ENCODE measurements at regions not wholly inside any gene's neighbourhood (a gene's known extent, or its start where the extent isn't known, plus 50 kb on each side); places are given as distances from the start of the nearest gene placed in this dataset.

- DNase-seq (ENCODE audit: low read depth): no peak
These were observed 118.4 kb upstream of the NABP1 start for GRCh38 chr2:191559569-191559968.

GRCh38 chr2:191560411-191560980, 117.4 kb upstream of the NABP1 start:
- DNase-seq (ENCODE audit: low read depth): no peak

- DNase-seq (ENCODE audit: low read depth): no peak
These were observed 112.8 kb upstream of the NABP1 start for GRCh38 chr2:191565120-191565519.

GRCh38 chr2:191565647-191566198, 112.2 kb upstream of the NABP1 start:
- DNase-seq (ENCODE audit: low read depth): no peak

GRCh38 chr2:191566344-191566743, 111.6 kb upstream of the NABP1 start:
- no peak for DNase-seq (ENCODE audit: low read depth)

GRCh38 chr2:191567206-191567605, 110.7 kb upstream of the NABP1 start:
- no peak for DNase-seq (ENCODE audit: low read depth)

- no peak for DNase-seq (ENCODE audit: low read depth)
These were observed 108.9 kb upstream of the NABP1 start for GRCh38 chr2:191569025-191569424.

- DNase-seq (ENCODE audit: low read depth): no peak
These were observed 106.7 kb upstream of the NABP1 start for GRCh38 chr2:191571163-191571769.

GRCh38 chr2:191572319-191572718, 105.6 kb upstream of the NABP1 start:
- DNase-seq (ENCODE audit: low read depth): no peak

- DNase-seq (ENCODE audit: low read depth): no peak
These were observed 104.7 kb upstream of the NABP1 start for GRCh38 chr2:191573216-191573615.

- no peak for DNase-seq (ENCODE audit: low read depth)
These were observed 103.7 kb upstream of the NABP1 start for GRCh38 chr2:191574232-191574631.

GRCh38 chr2:191577605-191578004, 100.3 kb upstream of the NABP1 start:
- no peak for DNase-seq (ENCODE audit: low read depth)

GRCh38 chr2:191578031-191578430, 99.9 kb upstream of the NABP1 start:
- DNase-seq (ENCODE audit: low read depth): no peak

GRCh38 chr2:191580581-191580980, 97.4 kb upstream of the NABP1 start:
- no peak for DNase-seq (ENCODE audit: low read depth)

- DNase-seq (ENCODE audit: low read depth): no peak
These were observed 96.9 kb upstream of the NABP1 start for GRCh38 chr2:191581003-191581402.

- peak; percentile 58 for DNase-seq (ENCODE audit: low read depth)
These were observed 95.6 kb upstream of the NABP1 start for GRCh38 chr2:191582355-191582754.

GRCh38 chr2:191591025-191591424, 86.9 kb upstream of the NABP1 start:
- no peak for DNase-seq (ENCODE audit: low read depth)

- no peak for DNase-seq (ENCODE audit: low read depth)
These were observed 84.1 kb upstream of the NABP1 start for GRCh38 chr2:191593622-191594385.

GRCh38 chr2:191597186-191597751, 80.7 kb upstream of the NABP1 start:
- no peak for DNase-seq (ENCODE audit: low read depth)

- DNase-seq (ENCODE audit: low read depth): no peak
These were observed 79.6 kb upstream of the NABP1 start for GRCh38 chr2:191598296-191598695.

- DNase-seq (ENCODE audit: low read depth): no peak
These were observed 76.9 kb upstream of the NABP1 start for GRCh38 chr2:191601060-191601459.

GRCh38 chr2:191604154-191604553, 73.8 kb upstream of the NABP1 start:
- DNase-seq (ENCODE audit: low read depth): no peak

GRCh38 chr2:191607096-191607495, 70.8 kb upstream of the NABP1 start:
- DNase-seq (ENCODE audit: low read depth): no peak

Data from non-pigmented ciliary epithelial cell (primary cell).